ENCODE measurements at regions not wholly inside any gene's neighbourhood (a gene's known extent, or its start where the extent isn't known, plus 50 kb on each side); places are given as distances from the start of the nearest gene placed in this dataset.

GRCh38 chr11:13878077-13878476 is 84.4 kb upstream of the SPON1 start:
- Histone ChIP-seq H3K36me3 (ENCODE audit: control insufficient read depth, insufficient read depth, low read length) (no peaks in the 10 kb centered on the region), H3K4me3 (replicated peaks; ENCODE audit: low read depth, low read length) (no peak overlapping the region), H3K27me3 (replicated peaks; ENCODE audit: control insufficient read depth, insufficient read depth, low read length) (no peaks in the 10 kb centered on the region)
- no peak for TF ChIP-seq CTCF (IDR thresholded peaks at IDR 0.05; ENCODE audit: insufficient read depth, low read length, poor library complexity, severe bottlenecking)
- no peak for DNase-seq (ENCODE audit: extremely low read depth, insufficient read length)

GRCh38 chr11:13880634-13881033 is 81.9 kb upstream of the SPON1 start:
- H3K36me3 ChIP-seq (ENCODE audit: control insufficient read depth, insufficient read depth, low read length) = no peaks in the 10 kb centered on the region
- no peak overlapping the region for H3K4me3 ChIP-seq (replicated peaks; ENCODE audit: low read depth, low read length)
- H3K27me3 ChIP-seq (replicated peaks; ENCODE audit: control insufficient read depth, insufficient read depth, low read length) = no peaks in the 10 kb centered on the region
- no peak for TF ChIP-seq CTCF (IDR thresholded peaks at IDR 0.05; ENCODE audit: insufficient read depth, low read length, poor library complexity, severe bottlenecking)
- DNase-seq (ENCODE audit: extremely low read depth, insufficient read length) = no peak

- no peak for TF ChIP-seq CTCF (IDR thresholded peaks at IDR 0.05; ENCODE audit: insufficient read depth, low read length, poor library complexity, severe bottlenecking)
- H3K27me3 ChIP-seq (replicated peaks; ENCODE audit: control insufficient read depth, insufficient read depth, low read length) = no peaks in the 10 kb centered on the region
- no peaks in the 10 kb centered on the region for H3K36me3 ChIP-seq (ENCODE audit: control insufficient read depth, insufficient read depth, low read length)
- no peak overlapping the region for H3K4me3 ChIP-seq (replicated peaks; ENCODE audit: low read depth, low read length)
- DNase-seq (ENCODE audit: extremely low read depth, insufficient read length) = no peak
Observed at GRCh38 chr11:13881226-13881905, 81.2 kb upstream of the SPON1 start.

GRCh38 chr11:13883042-13883441 is 79.5 kb upstream of the SPON1 start:
- no peak for DNase-seq (ENCODE audit: extremely low read depth, insufficient read length)
- H3K4me3 ChIP-seq (replicated peaks; ENCODE audit: low read depth, low read length) = no peak overlapping the region
- H3K36me3 ChIP-seq (ENCODE audit: control insufficient read depth, insufficient read depth, low read length) = no peaks in the 10 kb centered on the region
- H3K27me3 ChIP-seq (replicated peaks; ENCODE audit: control insufficient read depth, insufficient read depth, low read length) = no peaks in the 10 kb centered on the region
- no peak for TF ChIP-seq CTCF (IDR thresholded peaks at IDR 0.05; ENCODE audit: insufficient read depth, low read length, poor library complexity, severe bottlenecking)

- Histone ChIP-seq H3K27me3 (replicated peaks; ENCODE audit: control insufficient read depth, insufficient read depth, low read length) (no peaks in the 10 kb centered on the region), H3K36me3 (ENCODE audit: control insufficient read depth, insufficient read depth, low read length) (no peaks in the 10 kb centered on the region), H3K4me3 (replicated peaks; ENCODE audit: low read depth, low read length) (no peak overlapping the region)
- DNase-seq (ENCODE audit: extremely low read depth, insufficient read length) = no peak
- no peak for TF ChIP-seq CTCF (IDR thresholded peaks at IDR 0.05; ENCODE audit: insufficient read depth, low read length, poor library complexity, severe bottlenecking)
Observed at GRCh38 chr11:13883589-13883988, 78.9 kb upstream of the SPON1 start.

Measured in GM06990 (cell line).